Bronchial epithelial cell (primary cell): ENCODE measurements at regions not wholly inside any gene's neighbourhood (a gene's known extent, or its start where the extent isn't known, plus 50 kb on each side); places are given as distances from the start of the nearest gene placed in this dataset.

Experiments used
- DNase-seq: peaks from one replicate; pipeline ENCODE4 v3.0.0-alpha.2; 2010; ENCODE audit warnings: low read depth
- FAIRE-seq: peaks from 2 replicates; lab custom pipeline; 2011; peaks lifted over from hg19 to GRCh38; lab: Jason Lieb, UNC
- H3K27me3 ChIP-seq: 2 replicates; pipeline ENCODE4 v1.5.1; 2011; ENCODE audit warnings: low read length; ENCODE audit not compliant: control insufficient read depth, insufficient read depth
- H3K36me3 ChIP-seq: 2 replicates; pipeline ENCODE4 v1.5.1; 2011; ENCODE audit warnings: low read length; ENCODE audit not compliant: control insufficient read depth, insufficient read depth
- H3K4me3 ChIP-seq: 2 replicates; pipeline ENCODE4 v1.5.1; 2011; ENCODE audit warnings: mild to moderate bottlenecking, low read depth, low read length, control low read depth
- CTCF ChIP-seq: IDR thresholded peaks from 2 replicates; pipeline ENCODE4 v1.5.1; 2011; ENCODE audit warnings: mild to moderate bottlenecking, moderate library complexity, low read length, control low read depth, inconsistent platforms; ENCODE audit not compliant: insufficient read depth, severe bottlenecking

- FAIRE-seq (no peak), DNase-seq (no peak)
- H3K27me3 ChIP-seq, result peaks cover 2% of the 10 kb centered on the region
Observed at GRCh38 chr2:8462899-8463648, 218.8 kb upstream of the ID2 start.

GRCh38 chr2:8465560-8465959 lies 216.3 kb upstream of the ID2 start:
- no peaks in the 10 kb centered on the region for H3K27me3 ChIP-seq
- TF ChIP-seq CTCF, result no peak
- H3K36me3 ChIP-seq, result no peaks in the 10 kb centered on the region
- FAIRE-seq, result no peak
- DNase-seq, result no peak
- no peak overlapping the region for H3K4me3 ChIP-seq

More at GRCh38 chr2:8462899-8463648, 218.8 kb upstream of the ID2 start:
- Histone ChIP-seq H3K36me3 (no peaks in the 10 kb centered on the region), H3K4me3 (no peak overlapping the region)
- no peak for TF ChIP-seq CTCF

- Histone ChIP-seq H3K27me3 (no peaks in the 10 kb centered on the region), H3K4me3 (no peak overlapping the region), H3K36me3 (no peaks in the 10 kb centered on the region)
- no peak for DNase-seq
- TF ChIP-seq CTCF, result no peak
- no peak for FAIRE-seq
Observed at GRCh38 chr2:8469709-8470493, 212.0 kb upstream of the ID2 start.

GRCh38 chr2:8472545-8473323 lies 209.1 kb upstream of the ID2 start:
- Histone ChIP-seq H3K4me3 (no peak overlapping the region), H3K27me3 (no peaks in the 10 kb centered on the region), H3K36me3 (no peaks in the 10 kb centered on the region)
- FAIRE-seq (no peak), DNase-seq (no peak)
- no peak for TF ChIP-seq CTCF

- FAIRE-seq, result no peak
- DNase-seq, result peak; percentile 31
Observed at GRCh38 chr2:8475349-8476031, 206.4 kb upstream of the ID2 start.

More at GRCh38 chr2:8475349-8476031, 206.4 kb upstream of the ID2 start:
- Histone ChIP-seq H3K36me3 (no peaks in the 10 kb centered on the region), H3K27me3 (no peaks in the 10 kb centered on the region), H3K4me3 (no peak overlapping the region)
- no peak for TF ChIP-seq CTCF
